Endothelial cell of umbilical vein (primary cell): ENCODE measurements at regions not wholly inside any gene's neighbourhood (a gene's known extent, or its start where the extent isn't known, plus 50 kb on each side); places are given as distances from the start of the nearest gene placed in this dataset.

ENCODE experiments used
- CTCF ChIP-seq, 2 donors: IDR thresholded peaks; 1 replicate in 1 of 2; 2 replicates in 1 of 2; pipeline ENCODE4 v1.5.1; 2011; ENCODE audit warnings: low read length in 2 of 2, mild to moderate bottlenecking in 2 of 2, moderate library complexity in 2 of 2, control low read depth in 1 of 2, inconsistent platforms in 1 of 2, low read depth in 1 of 2; ENCODE audit not compliant: insufficient read depth in 1 of 2; ENCODE audit errors: extremely low read depth in 1 of 2
- EZH2 ChIP-seq: IDR thresholded peaks from 2 replicates; pipeline ENCODE4 v1.6.1; 2012; ENCODE audit warnings: borderline replicate concordance, low read depth, mild to moderate bottlenecking, moderate library complexity, low read length, inconsistent platforms; ENCODE audit not compliant: severe bottlenecking
- FOS ChIP-seq: IDR thresholded peaks from 2 replicates; pipeline ENCODE4 v1.6.1; 2011; ENCODE audit warnings: mild to moderate bottlenecking, low read length, moderate library complexity, borderline replicate concordance; ENCODE audit not compliant: insufficient read depth
- GATA2 ChIP-seq: IDR thresholded peaks from 2 replicates; pipeline ENCODE4 v1.7.0; 2011; ENCODE audit warnings: low read depth, mild to moderate bottlenecking, moderate library complexity, mixed read lengths, low read length; ENCODE audit not compliant: insufficient read length, insufficient read depth
- JUN ChIP-seq: IDR thresholded peaks from 2 replicates; pipeline ENCODE4 v1.6.1; 2011; ENCODE audit warnings: borderline replicate concordance, low read depth; ENCODE audit not compliant: insufficient read length, insufficient read depth
- MAX ChIP-seq: IDR thresholded peaks from 2 replicates; pipeline ENCODE4 v1.6.1; 2011; ENCODE audit not compliant: insufficient read depth, insufficient read length
- POLR2A ChIP-seq: IDR thresholded peaks from 2 replicates; pipeline ENCODE4 v1.6.1; 2012; ENCODE audit warnings: low read depth, mild to moderate bottlenecking, control low read depth, low read length
- POLR2AphosphoS5 ChIP-seq: IDR thresholded peaks from 2 replicates; pipeline ENCODE4 v1.6.1; 2012; ENCODE audit warnings: low read depth, mild to moderate bottlenecking, control low read depth, low read length, moderate library complexity; ENCODE audit not compliant: insufficient read depth

- TF ChIP-seq CTCF (IDR thresholded peaks at IDR 0.05; ENCODE audit: extremely low read depth in 1 of 2, insufficient read depth in 1 of 2, low read depth in 1 of 2, low read length in 2 of 2), result no peak
- TF ChIP-seq EZH2, result no peak
- no peak for TF ChIP-seq FOS
- no peak for TF ChIP-seq POLR2A
- TF ChIP-seq MAX, result no peak
- TF ChIP-seq POLR2AphosphoS5, result no peak
- TF ChIP-seq GATA2, result no peak
- TF ChIP-seq JUN, result no peak
Measured at GRCh38 chr2:181354626-181355025, 102.6 kb upstream of the ITGA4 start.
